Activated CD4-positive, alpha-beta T cell treated with anti-CD3 and anti-CD28 coated beads, Interleukin-2, amount 50 U/mL, for 4 hours (primary cell): ENCODE measurements at regions not wholly inside any gene's neighbourhood (a gene's known extent, or its start where the extent isn't known, plus 50 kb on each side); places are given as distances from the start of the nearest gene placed in this dataset.
"Not testable (repeated sequence)": the region's sequence is repeated elsewhere in the genome, so short reads cannot be mapped to it uniquely, and the experiment has no call there.

Source experiments
- DNase-seq, 2 experiments: peaks; one replicate each; pipeline ENCODE4 v3.0.0-alpha.2; 2020

GRCh38 chr15:38992506-38992905 lies 427.9 kb upstream of the RASGRP1 start:
- DNase-seq = no peak

- DNase-seq = no peak
Observed at GRCh38 chr15:38992930-38993329, 428.3 kb upstream of the RASGRP1 start.

DNA sequence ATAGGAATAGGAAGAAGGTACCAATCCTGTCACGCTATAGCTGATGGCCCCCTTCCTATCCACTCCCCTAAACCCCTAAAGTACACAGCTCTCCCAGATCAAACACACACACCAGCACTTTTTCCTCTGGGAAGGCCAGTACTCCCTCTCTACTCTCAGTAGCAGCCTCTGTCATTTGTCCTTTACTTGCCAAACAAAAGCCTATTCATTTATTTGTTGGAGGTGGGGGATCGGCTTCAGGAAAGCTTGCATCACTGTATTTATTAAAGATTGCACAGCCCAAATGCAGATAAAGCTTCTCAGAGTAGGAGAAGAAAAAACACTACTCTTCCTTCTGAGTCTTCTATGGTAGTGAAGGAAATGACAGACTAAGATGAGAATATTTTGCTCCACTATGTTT lies 429.7 kb upstream of the RASGRP1 start:
- DNase-seq = no peak

DNA sequence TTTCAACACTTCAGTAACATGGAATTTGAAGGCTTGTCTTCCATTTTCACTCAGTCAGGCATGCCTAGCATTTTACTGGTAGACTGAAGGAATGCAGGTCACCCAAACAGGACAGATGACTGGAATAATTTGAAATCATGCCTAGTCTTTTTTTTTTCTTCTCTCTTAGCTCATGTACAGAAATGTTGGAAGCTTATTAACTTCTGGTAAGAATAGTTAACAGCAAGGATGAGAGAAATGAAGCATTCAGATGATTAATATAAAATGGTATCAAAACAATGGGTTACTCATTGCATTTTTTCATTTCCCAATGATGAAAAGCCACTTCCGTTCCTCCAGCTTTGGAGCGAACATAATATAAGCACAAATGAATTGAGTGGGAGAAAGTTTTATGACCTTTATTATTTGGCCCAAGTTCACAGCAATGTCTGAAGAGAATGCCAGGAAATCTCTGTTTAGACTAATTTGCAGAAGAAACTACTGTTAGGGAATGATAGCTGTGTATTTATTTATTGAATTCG lies 431.6 kb upstream of the RASGRP1 start:
- no peak for DNase-seq

GRCh38 chr15:38997841-38998240 lies 433.2 kb upstream of the RASGRP1 start:
- no peak for DNase-seq

DNA sequence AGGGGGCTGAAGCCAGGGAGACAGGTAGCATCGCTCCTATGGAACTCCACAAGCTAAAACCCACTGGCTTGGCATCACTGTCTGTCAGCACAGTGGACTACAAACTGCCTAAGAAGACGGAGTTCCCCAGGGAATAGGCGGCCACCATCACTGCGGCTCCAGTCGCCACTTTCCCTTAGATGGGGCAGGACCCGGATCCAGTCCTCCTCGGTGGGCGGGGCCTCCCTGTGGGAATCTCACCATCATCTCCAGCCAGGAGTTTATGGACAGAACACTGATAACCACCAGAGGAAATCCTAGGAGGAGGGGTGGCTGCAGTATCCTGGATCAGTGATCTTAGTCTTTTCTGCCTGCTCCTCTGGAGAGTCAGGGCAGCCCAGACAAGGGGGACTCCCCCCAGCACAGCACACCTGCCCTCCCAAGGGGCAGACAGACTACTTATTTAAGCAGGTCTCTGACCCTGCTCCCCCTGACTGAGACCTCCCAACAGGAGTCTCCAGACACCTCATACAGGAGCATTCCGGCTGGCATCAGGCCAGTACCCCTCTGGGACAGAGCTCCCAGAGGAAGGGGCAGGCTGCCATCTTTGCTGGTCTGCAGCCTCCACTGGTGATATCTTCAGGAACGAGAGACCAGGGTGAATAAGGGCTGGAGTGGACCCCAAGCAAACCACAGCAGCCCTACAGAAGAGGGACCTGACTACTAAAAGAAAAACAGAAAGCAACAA lies 435.6 kb upstream of the RASGRP1 start:
- DNase-seq = no peak

- no peak for DNase-seq
Observed at GRCh38 chr15:39009740-39010139, 445.1 kb upstream of the RASGRP1 start.

DNA sequence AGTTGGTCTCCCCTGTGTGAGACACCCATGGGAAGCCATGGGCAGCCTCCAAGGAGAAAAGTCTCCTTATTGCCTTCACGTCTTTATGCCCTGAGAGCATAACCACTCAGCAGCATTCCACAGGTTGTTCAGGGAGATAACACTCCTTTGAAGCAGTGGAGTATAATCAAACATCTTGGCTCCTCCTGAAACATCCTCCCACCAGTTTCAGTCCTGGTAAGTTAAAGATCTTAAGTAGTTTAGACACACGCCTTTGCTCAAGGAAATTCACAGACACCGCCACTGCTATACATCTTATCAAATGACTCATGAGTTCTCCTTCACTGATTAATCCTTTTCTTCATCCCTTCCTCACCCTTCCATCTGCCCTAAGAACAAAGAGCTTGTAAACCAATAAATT lies 446.5 kb upstream of the RASGRP1 start:
- DNase-seq = not testable (repeated sequence)

GRCh38 chr15:39013262-39013661 lies 448.6 kb upstream of the RASGRP1 start:
- no peak for DNase-seq

- DNase-seq = no peak
Observed at GRCh38 chr15:39014682-39015081, 450.1 kb upstream of the RASGRP1 start.

- DNase-seq = no peak
Observed at GRCh38 chr15:39016706-39017105, 452.1 kb upstream of the RASGRP1 start.

DNA sequence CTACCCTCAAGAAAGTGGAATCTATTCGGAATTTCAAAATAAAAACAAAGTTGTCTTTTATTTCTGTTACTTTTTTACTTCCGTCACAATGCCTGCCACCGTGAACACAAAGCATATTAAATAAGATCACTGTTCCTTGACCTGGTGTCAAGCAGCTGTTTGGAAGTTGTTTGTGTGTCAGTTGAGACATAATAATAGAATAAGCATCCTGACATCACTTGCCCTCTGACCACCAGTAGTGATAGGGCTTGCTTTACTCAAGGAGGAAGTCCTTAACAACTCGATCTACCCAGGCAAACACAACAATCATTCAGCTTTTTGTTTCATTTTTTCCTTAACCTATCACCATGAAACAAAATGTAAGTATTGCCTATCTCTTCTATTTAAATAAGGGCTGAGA lies 454.4 kb upstream of the RASGRP1 start:
- DNase-seq = no peak

DNA sequence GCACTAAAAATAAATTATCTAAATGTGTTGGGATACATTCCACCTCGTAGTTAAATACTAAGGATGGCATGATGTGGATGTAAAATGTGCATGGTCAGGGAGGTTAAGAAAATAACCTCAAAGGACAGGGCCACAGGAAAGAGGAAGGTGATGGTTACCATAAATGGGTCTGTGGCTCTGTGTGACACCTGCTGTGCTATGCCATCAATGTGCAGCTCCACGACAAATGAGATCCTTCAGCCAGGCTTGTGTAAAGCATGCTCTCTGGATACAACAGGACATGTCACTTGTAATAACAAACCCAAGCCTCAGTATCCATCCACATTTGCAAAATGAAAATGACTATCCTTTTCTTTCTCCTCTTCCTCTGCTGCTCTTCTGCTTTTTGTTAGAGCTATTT lies 456.7 kb upstream of the RASGRP1 start:
- DNase-seq = no peak

GRCh38 chr15:39022532-39023305 lies 458.1 kb upstream of the RASGRP1 start:
- no peak for DNase-seq

DNA sequence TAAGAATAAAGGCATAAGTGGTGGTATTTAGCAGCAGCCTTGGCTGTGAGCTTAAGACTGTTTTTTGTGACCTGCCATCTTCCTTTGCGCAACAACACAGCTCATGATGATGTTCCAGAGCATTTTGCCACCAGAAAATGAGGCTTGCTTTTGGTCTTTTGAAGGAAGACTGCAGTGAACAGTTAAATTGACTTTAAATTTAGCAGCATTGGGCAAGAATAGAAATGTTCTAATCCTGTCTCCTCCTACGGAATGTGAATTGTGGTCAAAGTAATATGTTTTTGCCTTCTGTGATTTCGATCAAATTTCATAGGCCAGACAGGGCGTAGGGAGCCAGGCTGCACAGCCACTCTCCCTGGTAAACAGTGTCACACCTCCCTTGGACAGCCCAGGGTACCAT lies 460.7 kb upstream of the RASGRP1 start:
- no peak for DNase-seq

- DNase-seq = no peak
Observed at GRCh38 chr15:39025881-39026280, 461.3 kb upstream of the RASGRP1 start.

DNA sequence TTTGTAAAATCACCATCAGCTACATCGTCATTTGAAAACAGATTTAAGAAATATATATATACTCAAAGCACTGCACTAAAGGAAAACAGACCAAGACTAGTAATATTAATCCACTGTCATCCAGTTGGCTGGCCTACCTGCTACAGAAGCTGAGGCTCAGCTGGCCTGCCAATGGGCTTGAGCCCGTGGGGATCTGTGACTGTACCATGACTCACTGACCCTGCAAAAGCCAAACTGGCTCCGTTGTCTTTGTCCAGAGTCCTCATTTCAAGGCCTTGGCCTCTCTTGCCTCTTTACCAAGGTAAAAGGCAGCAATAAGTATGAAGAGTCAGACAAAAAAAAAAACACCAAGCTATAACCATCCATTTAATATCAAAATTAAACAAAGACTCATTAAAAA lies 463.5 kb upstream of the RASGRP1 start:
- DNase-seq = no peak

GRCh38 chr15:39029741-39030140 lies 465.1 kb upstream of the RASGRP1 start:
- DNase-seq = no peak

DNA sequence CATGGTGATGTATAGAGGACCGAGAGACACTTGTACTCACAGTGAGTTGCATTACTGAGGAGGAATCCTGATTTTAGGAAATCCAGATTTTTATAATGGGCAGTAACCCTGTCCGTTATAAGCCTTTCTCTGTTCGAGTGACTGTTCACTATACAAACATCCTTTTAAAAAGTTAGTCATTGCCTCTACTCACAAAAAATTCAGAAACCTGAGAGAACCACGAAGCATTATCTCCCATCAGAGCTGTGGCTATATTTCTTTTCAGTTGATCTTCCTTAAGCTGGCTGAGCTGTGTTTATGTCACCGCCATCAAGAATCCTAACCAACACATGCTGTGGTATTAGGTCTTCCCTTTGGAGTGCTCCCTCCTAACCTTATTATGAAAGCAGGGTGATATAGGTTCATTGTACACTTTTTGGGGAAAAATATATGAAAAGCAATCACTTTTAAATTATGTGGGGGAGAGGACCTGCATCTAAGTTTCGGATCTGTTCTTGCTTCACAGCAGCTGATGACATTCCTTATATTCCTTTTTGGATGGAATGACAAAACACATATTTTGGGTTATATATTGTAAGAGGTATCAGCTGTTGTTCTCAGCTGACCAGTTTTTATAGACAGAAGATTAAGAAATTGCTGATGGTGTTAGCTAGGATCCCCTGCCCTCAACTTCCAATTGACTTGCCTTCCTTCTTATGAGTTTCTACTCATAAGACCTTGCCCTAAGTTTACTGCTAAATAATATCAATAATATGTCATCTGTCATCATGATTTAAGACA lies 465.9 kb upstream of the RASGRP1 start:
- DNase-seq = no peak

DNA sequence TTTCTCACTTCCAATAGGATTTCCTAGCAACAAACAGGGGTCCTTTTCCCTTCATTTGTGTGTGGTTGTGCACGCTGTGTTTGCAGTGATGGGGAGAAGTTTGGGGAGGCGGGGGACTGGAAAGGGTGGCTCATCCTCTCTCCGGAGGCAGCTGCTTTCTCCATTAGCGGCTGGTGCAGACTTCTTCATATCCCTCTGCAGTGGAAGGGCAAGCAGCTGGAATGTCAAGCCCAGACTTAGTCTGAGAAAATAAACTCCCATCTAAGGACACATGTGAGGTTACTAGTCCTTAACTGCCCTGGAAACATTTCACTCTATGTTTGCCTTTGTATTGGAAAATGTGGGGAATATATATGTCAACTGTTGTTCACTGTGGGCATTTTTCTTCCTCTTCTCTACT lies 467.0 kb upstream of the RASGRP1 start:
- DNase-seq = no peak

GRCh38 chr15:39034816-39035215 lies 470.2 kb upstream of the RASGRP1 start:
- DNase-seq = no peak

- not testable (repeated sequence) for DNase-seq
Observed at GRCh38 chr15:39037611-39038010, 473.0 kb upstream of the RASGRP1 start.

- no peak for DNase-seq
Observed at GRCh38 chr15:39040861-39041260, 476.2 kb upstream of the RASGRP1 start.
